MM.1S (cell line): ENCODE measurements at regions not wholly inside any gene's neighbourhood (a gene's known extent, or its start where the extent isn't known, plus 50 kb on each side); places are given as distances from the start of the nearest gene placed in this dataset.

Experiments
- DNase-seq: peaks from one replicate; pipeline ENCODE4 v3.0.0-alpha.2; 2015
- H2AFZ ChIP-seq: fragments of 300-600 bp; sonication (generic); 2 replicates; pipeline ENCODE4 v1.6.0; 2016; ENCODE audit warnings: antibody characterized with exemption, low read length
- H3F3A ChIP-seq: fragments of 300-600 bp; sonication (generic); 2 replicates; pipeline ENCODE4 v1.6.1; 2016; ENCODE audit warnings: mild to moderate bottlenecking, antibody characterized with exemption, low read length, moderate library complexity, mixed read lengths; ENCODE audit not compliant: insufficient read depth
- H3K27ac ChIP-seq: fragments of 300-600 bp; sonication (generic); 2 replicates; pipeline ENCODE4 v1.5.1; 2016; ENCODE audit warnings: mild to moderate bottlenecking, low read length
- H3K27me3 ChIP-seq: fragments of 300-600 bp; sonication (generic); replicated peaks from 2 replicates; pipeline ENCODE4 v1.6.0; 2016; ENCODE audit warnings: low read length; ENCODE audit not compliant: insufficient read depth
- H3K36me3 ChIP-seq: fragments of 300-600 bp; sonication (generic); replicated peaks from 2 replicates; pipeline ENCODE4 v1.6.1; 2016; ENCODE audit warnings: mild to moderate bottlenecking, low read length, mixed read lengths; ENCODE audit not compliant: insufficient read depth
- H3K4me1 ChIP-seq: fragments of 300-600 bp; sonication (generic); 2 replicates; pipeline ENCODE4 v1.6.1; 2016; ENCODE audit warnings: low read length, mixed read lengths
- H3K4me2 ChIP-seq: fragments of 300-600 bp; sonication (generic); 2 replicates; pipeline ENCODE4 v1.6.0; 2016; ENCODE audit warnings: low read depth, low read length
- H3K4me3 ChIP-seq: fragments of 300-600 bp; sonication (generic); 2 replicates; pipeline ENCODE4 v1.5.1; 2016; ENCODE audit warnings: low read length, mixed read lengths
- H3K79me2 ChIP-seq: fragments of 300-600 bp; sonication (generic); 2 replicates; pipeline ENCODE4 v1.6.1; 2016; ENCODE audit warnings: mixed run types, low read length, mixed read lengths
- H3K9ac ChIP-seq: fragments of 300-600 bp; sonication (generic); 2 replicates; pipeline ENCODE4 v1.6.1; 2016; ENCODE audit warnings: low read length, mixed read lengths
- H3K9me2 ChIP-seq: fragments of 300-600 bp; sonication (generic); replicated peaks from 2 replicates; pipeline ENCODE4 v1.6.1; 2016; ENCODE audit warnings: mild to moderate bottlenecking, low read length, mixed read lengths; ENCODE audit not compliant: insufficient read depth
- H3K9me3 ChIP-seq: fragments of 300-600 bp; sonication (generic); replicated peaks from 2 replicates; pipeline ENCODE4 v1.6.1; 2016; ENCODE audit warnings: mild to moderate bottlenecking, low read length, mixed read lengths; ENCODE audit not compliant: insufficient read depth
- H4K20me1 ChIP-seq: fragments of 300-600 bp; sonication (generic); 2 replicates; pipeline ENCODE4 v1.6.1; 2016; ENCODE audit warnings: mild to moderate bottlenecking, low read length, moderate library complexity, mixed read lengths; ENCODE audit not compliant: insufficient read depth
- CTCF ChIP-seq: fragments of 300-600 bp; sonication (generic); IDR thresholded peaks from 2 replicates; pipeline ENCODE4 v1.5.1; 2016; ENCODE audit warnings: antibody characterized with exemption, low read length, mixed read lengths
- EZH2 ChIP-seq: fragments of 300-600 bp; sonication (generic); optimal IDR thresholded peaks from 2 replicates; pipeline ENCODE3; 2017; ENCODE audit warnings: low read depth, mild to moderate bottlenecking, antibody characterized with exemption, low read length, mixed read lengths
- EZH2phosphoT487 ChIP-seq: fragments of 300-600 bp; sonication (generic); IDR thresholded peaks from 2 replicates; pipeline ENCODE4 v1.6.1; 2018; ENCODE audit warnings: antibody characterized with exemption, low read length

- Histone ChIP-seq H2AFZ (no peak overlapping the region), H3K4me3 (no peak overlapping the region), H4K20me1 (no peaks in the 10 kb centered on the region), H3K9me2 (no peaks in the 10 kb centered on the region), H3K36me3 (no peaks in the 10 kb centered on the region), H3K27ac (no peak overlapping the region), H3K79me2 (no peaks in the 10 kb centered on the region), H3K4me1 (no peaks in the 10 kb centered on the region), H3K9me3 (no peaks in the 10 kb centered on the region), H3K9ac (no peak overlapping the region), H3F3A (no peaks in the 10 kb centered on the region), H3K27me3 (peaks cover 26% of the 10 kb centered on the region), H3K4me2 (no peak overlapping the region)
- no peak for TF ChIP-seq CTCF
- TF ChIP-seq EZH2phosphoT487, result no peak
- no peak for TF ChIP-seq EZH2
- DNase-seq, result no peak
These were observed 216.6 kb upstream of the C14orf180 start for GRCh38 chr14:104362761-104363605.

- Histone ChIP-seq H3K79me2 (no peaks in the 10 kb centered on the region), H3K9me2 (no peaks in the 10 kb centered on the region), H3K4me3 (no peak overlapping the region), H3K4me2 (no peak overlapping the region), H3K36me3 (no peaks in the 10 kb centered on the region), H2AFZ (no peak overlapping the region), H3K27me3 (peaks cover 26% of the 10 kb centered on the region), H3K27ac (no peak overlapping the region), H3K4me1 (no peaks in the 10 kb centered on the region), H3K9me3 (no peaks in the 10 kb centered on the region), H3F3A (no peaks in the 10 kb centered on the region), H4K20me1 (no peaks in the 10 kb centered on the region), H3K9ac (no peak overlapping the region)
- TF ChIP-seq CTCF (no peak), EZH2phosphoT487 (no peak), EZH2 (no peak)
- no peak for DNase-seq
These were observed 215.4 kb upstream of the C14orf180 start for GRCh38 chr14:104363891-104364760.

DNA sequence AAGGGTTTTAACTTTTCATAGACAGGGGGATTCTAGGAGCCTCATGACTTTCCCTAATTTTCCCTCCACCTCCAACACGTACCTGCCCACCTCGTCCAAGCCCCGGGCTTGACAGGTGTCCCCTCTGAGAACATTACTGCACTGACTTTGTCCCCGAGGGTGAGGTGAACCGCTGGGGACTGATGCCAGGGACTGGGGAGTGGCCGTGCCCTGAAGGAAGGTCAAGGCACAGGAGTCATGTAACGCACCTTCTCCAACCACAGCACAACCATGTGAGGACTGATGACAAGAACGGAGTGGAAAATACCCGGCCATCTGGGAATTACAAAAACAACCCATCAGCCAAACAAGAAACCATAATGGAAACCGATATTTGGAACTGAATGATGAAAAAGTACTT, 214.7 kb upstream of the C14orf180 start:
- no peaks in the 10 kb centered on the region for H3K9me3 ChIP-seq
- no peak overlapping the region for H3K27ac ChIP-seq
- no peak overlapping the region for H3K9ac ChIP-seq
- H4K20me1 ChIP-seq, result no peaks in the 10 kb centered on the region
- no peaks in the 10 kb centered on the region for H3K9me2 ChIP-seq
- H2AFZ ChIP-seq, result no peak overlapping the region
- no peak for TF ChIP-seq EZH2phosphoT487
- no peak for TF ChIP-seq CTCF
- no peak for TF ChIP-seq EZH2
- no peaks in the 10 kb centered on the region for H3K4me1 ChIP-seq
- H3K79me2 ChIP-seq, result no peaks in the 10 kb centered on the region
- no peak overlapping the region for H3K4me2 ChIP-seq
- DNase-seq, result no peak
- H3F3A ChIP-seq, result no peaks in the 10 kb centered on the region
- no peak overlapping the region for H3K4me3 ChIP-seq
- peaks cover 33% of the 10 kb centered on the region for H3K27me3 ChIP-seq
- H3K36me3 ChIP-seq, result no peaks in the 10 kb centered on the region
